ENCODE measurements at regions not wholly inside any gene's neighbourhood (a gene's known extent, or its start where the extent isn't known, plus 50 kb on each side); places are given as distances from the start of the nearest gene placed in this dataset.

GRCh38 chr18:44181951-44182747, 498.5 kb upstream of the SETBP1 start:
- 61 to 70% (median 64%) methylated on average over 3 of the region's 3 CpGs for WGBS, 3 donors
- no peaks in the 10 kb centered on the region for H3K36me3 ChIP-seq
- intact Hi-C loops (cut with DNase I), result no loop called here
- no peak for DNase-seq
- no peak overlapping the region for H3K27ac ChIP-seq
- no peaks in the 10 kb centered on the region for H3K9me3 ChIP-seq
- H3K4me1 ChIP-seq (ENCODE audit: insufficient read depth), result no peaks in the 10 kb centered on the region
- no peaks in the 10 kb centered on the region for H3K27me3 ChIP-seq
- no peak overlapping the region for H3K4me3 ChIP-seq
- TF ChIP-seq EP300 (IDR thresholded peaks at IDR 0.05), result no peak
- no peak for TF ChIP-seq POLR2A (IDR thresholded peaks at IDR 0.05)
- no peak for TF ChIP-seq CTCF (IDR thresholded peaks at IDR 0.05)

GRCh38 chr18:44186001-44186400, 494.7 kb upstream of the SETBP1 start:
- Histone ChIP-seq H3K27ac (no peak overlapping the region), H3K9me3 (no peaks in the 10 kb centered on the region), H3K4me1 (ENCODE audit: insufficient read depth) (no peaks in the 10 kb centered on the region), H3K27me3 (no peaks in the 10 kb centered on the region), H3K4me3 (no peak overlapping the region), H3K36me3 (no peaks in the 10 kb centered on the region)
- TF ChIP-seq POLR2A (IDR thresholded peaks at IDR 0.05), result no peak
- TF ChIP-seq EP300 (IDR thresholded peaks at IDR 0.05), result no peak
- TF ChIP-seq CTCF (IDR thresholded peaks at IDR 0.05), result no peak
- 36 to 43% (median 39%) methylated on average over 3 of the region's 3 CpGs for WGBS, 3 donors
- DNase-seq, result no peak
- intact Hi-C loops (cut with DNase I), result no loop called here

GRCh38 chr18:44187090-44187489, 493.6 kb upstream of the SETBP1 start:
- no peak for DNase-seq
- intact Hi-C loops (cut with DNase I), result no loop called here
- no peaks in the 10 kb centered on the region for H3K4me1 ChIP-seq (ENCODE audit: insufficient read depth)
- no peaks in the 10 kb centered on the region for H3K27me3 ChIP-seq
- H3K4me3 ChIP-seq, result no peak overlapping the region
- 92 to 95% (median 93%) methylated on average over 2 of the region's 2 CpGs for WGBS, 3 donors
- H3K27ac ChIP-seq, result no peak overlapping the region
- no peaks in the 10 kb centered on the region for H3K36me3 ChIP-seq
- H3K9me3 ChIP-seq, result no peaks in the 10 kb centered on the region
- TF ChIP-seq POLR2A (IDR thresholded peaks at IDR 0.05), result no peak
- TF ChIP-seq EP300 (IDR thresholded peaks at IDR 0.05), result no peak
- TF ChIP-seq CTCF (IDR thresholded peaks at IDR 0.05), result no peak

GRCh38 chr18:44195394-44196140, 485.1 kb upstream of the SETBP1 start:
- Histone ChIP-seq H3K9me3 (no peaks in the 10 kb centered on the region), H3K27ac (no peak overlapping the region), H3K27me3 (no peaks in the 10 kb centered on the region), H3K4me3 (no peak overlapping the region), H3K36me3 (no peaks in the 10 kb centered on the region), H3K4me1 (ENCODE audit: insufficient read depth) (no peaks in the 10 kb centered on the region)
- 89 to 93% (median 92%) methylated on average over 4 of the region's 4 CpGs for WGBS, 3 donors
- intact Hi-C loops (cut with DNase I), result no loop called here
- no peak for DNase-seq
- TF ChIP-seq CTCF (IDR thresholded peaks at IDR 0.05) (no peak), EP300 (IDR thresholded peaks at IDR 0.05) (no peak), POLR2A (IDR thresholded peaks at IDR 0.05) (no peak)
